22Rv1 (cell line): ENCODE measurements at regions not wholly inside any gene's neighbourhood (a gene's known extent, or its start where the extent isn't known, plus 50 kb on each side); places are given as distances from the start of the nearest gene placed in this dataset.
"Not testable (repeated sequence)": the region's sequence is repeated elsewhere in the genome, so short reads cannot be mapped to it uniquely, and the experiment has no call there.

Source experiments
- H3K27ac ChIP-seq: fragments of 450-650 bp; 2 replicates; pipeline ENCODE4 v1.5.1; 2017
- ZFX ChIP-seq: fragments of 450-650 bp; IDR thresholded peaks from 2 replicates; pipeline ENCODE4 v1.6.1; 2017; ENCODE audit warnings: antibody characterized with exemption, borderline replicate concordance
- TF ChIP-seq, protein P1 (sequence below): fragments of 450-650 bp; IDR thresholded peaks from 2 replicates; pipeline ENCODE4 v1.5.1; 2017; ENCODE audit warnings: mild to moderate bottlenecking

GRCh38 chr2:60213865-60214625 lies 339.4 kb downstream of the BCL11A start:
- H3K27ac ChIP-seq, result no peak overlapping the region
- TF ChIP-seq, protein P1, sequence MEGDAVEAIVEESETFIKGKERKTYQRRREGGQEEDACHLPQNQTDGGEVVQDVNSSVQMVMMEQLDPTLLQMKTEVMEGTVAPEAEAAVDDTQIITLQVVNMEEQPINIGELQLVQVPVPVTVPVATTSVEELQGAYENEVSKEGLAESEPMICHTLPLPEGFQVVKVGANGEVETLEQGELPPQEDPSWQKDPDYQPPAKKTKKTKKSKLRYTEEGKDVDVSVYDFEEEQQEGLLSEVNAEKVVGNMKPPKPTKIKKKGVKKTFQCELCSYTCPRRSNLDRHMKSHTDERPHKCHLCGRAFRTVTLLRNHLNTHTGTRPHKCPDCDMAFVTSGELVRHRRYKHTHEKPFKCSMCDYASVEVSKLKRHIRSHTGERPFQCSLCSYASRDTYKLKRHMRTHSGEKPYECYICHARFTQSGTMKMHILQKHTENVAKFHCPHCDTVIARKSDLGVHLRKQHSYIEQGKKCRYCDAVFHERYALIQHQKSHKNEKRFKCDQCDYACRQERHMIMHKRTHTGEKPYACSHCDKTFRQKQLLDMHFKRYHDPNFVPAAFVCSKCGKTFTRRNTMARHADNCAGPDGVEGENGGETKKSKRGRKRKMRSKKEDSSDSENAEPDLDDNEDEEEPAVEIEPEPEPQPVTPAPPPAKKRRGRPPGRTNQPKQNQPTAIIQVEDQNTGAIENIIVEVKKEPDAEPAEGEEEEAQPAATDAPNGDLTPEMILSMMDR, result no peak
- no peak for TF ChIP-seq ZFX

DNA sequence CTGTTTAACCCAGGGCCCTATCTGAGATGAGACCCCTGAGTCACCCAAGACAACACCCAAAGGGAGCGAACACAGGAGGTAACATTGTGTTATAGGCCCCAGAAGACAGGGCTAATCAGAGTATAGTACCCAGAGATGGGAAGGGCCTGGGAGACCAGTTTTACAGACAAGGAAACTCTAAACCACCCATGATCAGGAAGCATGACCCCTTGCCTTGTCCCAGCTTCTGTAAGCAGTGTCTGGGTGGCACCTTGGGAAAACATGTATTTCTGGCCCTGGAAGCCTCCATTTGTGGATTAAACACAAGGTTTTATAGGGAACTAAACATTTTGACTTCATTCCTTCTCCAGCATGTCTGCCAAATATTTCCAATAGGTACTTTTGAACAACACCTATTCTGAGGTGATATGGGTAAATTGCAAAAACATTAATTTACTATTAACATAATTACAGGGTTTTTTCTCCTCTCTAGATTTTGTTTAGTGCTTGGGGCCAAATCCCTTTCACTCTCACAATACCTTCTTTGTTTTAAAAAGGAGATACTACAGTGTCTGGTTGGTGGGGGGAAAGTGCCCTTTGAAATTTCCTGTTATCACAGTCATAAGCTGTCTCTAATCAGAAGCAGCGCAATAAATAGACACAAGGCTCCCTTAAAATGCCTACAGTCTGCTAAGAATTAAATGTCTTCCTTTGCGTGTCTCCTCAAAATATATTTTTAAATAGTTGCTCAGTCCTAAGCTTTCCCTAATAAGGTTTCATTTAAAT lies 341.1 kb downstream of the BCL11A start:
- TF ChIP-seq ZFX, result no peak
- TF ChIP-seq, protein P1, result no peak
- no peak overlapping the region for H3K27ac ChIP-seq

- H3K27ac ChIP-seq, result not testable (repeated sequence)
Observed at GRCh38 chr2:60189006-60189405, 364.4 kb downstream of the BCL11A start.

GRCh38 chr2:60175290-60175689 lies 378.2 kb downstream of the BCL11A start:
- H3K27ac ChIP-seq, result no peak overlapping the region
- TF ChIP-seq, protein P1, result no peak
- no peak for TF ChIP-seq ZFX

DNA sequence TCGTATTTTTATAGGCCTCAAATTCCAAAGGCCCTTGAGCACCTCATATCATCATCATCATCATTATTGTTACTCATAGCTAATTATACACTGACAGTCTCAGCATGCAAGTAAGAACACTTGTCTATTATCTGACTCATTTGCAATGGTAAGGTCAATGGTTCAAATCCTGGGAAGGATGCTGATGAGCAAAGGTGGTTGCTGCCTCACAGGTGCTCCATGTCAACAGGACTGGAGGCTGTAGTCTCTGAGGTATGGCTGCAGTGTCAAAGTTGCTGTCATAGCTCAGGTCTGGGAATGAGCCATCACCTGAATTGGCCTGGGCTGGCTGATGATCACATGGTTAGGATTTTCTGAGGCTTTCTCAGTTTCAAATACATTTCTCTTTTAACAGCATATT lies 379.3 kb downstream of the BCL11A start:
- no peak overlapping the region for H3K27ac ChIP-seq
- TF ChIP-seq, protein P1, result no peak
- no peak for TF ChIP-seq ZFX

- TF ChIP-seq, protein P1, result no peak
- TF ChIP-seq ZFX, result no peak
- H3K27ac ChIP-seq, result no peak overlapping the region
Observed at GRCh38 chr2:60172801-60173200, 380.7 kb downstream of the BCL11A start.

- H3K27ac ChIP-seq, result no peak overlapping the region
- TF ChIP-seq, protein P1, result no peak
- no peak for TF ChIP-seq ZFX
Observed at GRCh38 chr2:60170272-60170671, 383.2 kb downstream of the BCL11A start.
